ENCODE measurements at regions not wholly inside any gene's neighbourhood (a gene's known extent, or its start where the extent isn't known, plus 50 kb on each side); places are given as distances from the start of the nearest gene placed in this dataset.

GRCh38 chr16:11408216-11408615 is 63.0 kb downstream of the RMI2 start:
- H2AFZ ChIP-seq (ENCODE audit: low read length) = no peak overlapping the region
- H3K27me3 ChIP-seq (replicated peaks; ENCODE audit: insufficient read depth, low read length) = no peaks in the 10 kb centered on the region
- no peaks in the 10 kb centered on the region for H3K36me3 ChIP-seq (replicated peaks; ENCODE audit: insufficient read depth, low read length)
- TF ChIP-seq EZH2phosphoT487 (IDR thresholded peaks at IDR 0.05; ENCODE audit: low read length) (no peak), EZH2 (optimal IDR thresholded peaks at IDR 0.05; ENCODE audit: low read depth, low read length) (no peak), CTCF (IDR thresholded peaks at IDR 0.05; ENCODE audit: low read length) (no peak)
- H3F3A ChIP-seq (ENCODE audit: insufficient read depth, low read length) = no peaks in the 10 kb centered on the region
- H3K4me2 ChIP-seq (ENCODE audit: low read depth, low read length) = no peak overlapping the region
- H3K79me2 ChIP-seq (ENCODE audit: low read length) = no peaks in the 10 kb centered on the region
- H4K20me1 ChIP-seq (ENCODE audit: insufficient read depth, low read length) = no peaks in the 10 kb centered on the region
- H3K9me2 ChIP-seq (replicated peaks; ENCODE audit: insufficient read depth, low read length) = no peaks in the 10 kb centered on the region
- no peak for DNase-seq
- H3K9me3 ChIP-seq (replicated peaks; ENCODE audit: insufficient read depth, low read length) = no peaks in the 10 kb centered on the region
- H3K27ac ChIP-seq (ENCODE audit: low read length) = no peak overlapping the region
- no peak overlapping the region for H3K4me3 ChIP-seq (ENCODE audit: low read length)
- no peak overlapping the region for H3K9ac ChIP-seq (ENCODE audit: low read length)
- H3K4me1 ChIP-seq (ENCODE audit: low read length) = no peaks in the 10 kb centered on the region

- TF ChIP-seq EZH2 (optimal IDR thresholded peaks at IDR 0.05; ENCODE audit: low read depth, low read length) (no peak), EZH2phosphoT487 (IDR thresholded peaks at IDR 0.05; ENCODE audit: low read length) (no peak), CTCF (IDR thresholded peaks at IDR 0.05; ENCODE audit: low read length) (no peak)
- H3K9me3 ChIP-seq (replicated peaks; ENCODE audit: insufficient read depth, low read length) = no peaks in the 10 kb centered on the region
- H3K79me2 ChIP-seq (ENCODE audit: low read length) = no peaks in the 10 kb centered on the region
- no peaks in the 10 kb centered on the region for H3K36me3 ChIP-seq (replicated peaks; ENCODE audit: insufficient read depth, low read length)
- H3K4me2 ChIP-seq (ENCODE audit: low read depth, low read length) = no peak overlapping the region
- H3K4me1 ChIP-seq (ENCODE audit: low read length) = no peaks in the 10 kb centered on the region
- no peaks in the 10 kb centered on the region for H3K27me3 ChIP-seq (replicated peaks; ENCODE audit: insufficient read depth, low read length)
- no peak overlapping the region for H3K4me3 ChIP-seq (ENCODE audit: low read length)
- H4K20me1 ChIP-seq (ENCODE audit: insufficient read depth, low read length) = no peaks in the 10 kb centered on the region
- DNase-seq = no peak
- no peak overlapping the region for H3K9ac ChIP-seq (ENCODE audit: low read length)
- no peaks in the 10 kb centered on the region for H3F3A ChIP-seq (ENCODE audit: insufficient read depth, low read length)
- no peak overlapping the region for H2AFZ ChIP-seq (ENCODE audit: low read length)
- H3K27ac ChIP-seq (ENCODE audit: low read length) = no peak overlapping the region
- no peaks in the 10 kb centered on the region for H3K9me2 ChIP-seq (replicated peaks; ENCODE audit: insufficient read depth, low read length)
Measured at GRCh38 chr16:11409398-11409797, 64.1 kb downstream of the RMI2 start.

- no peaks in the 10 kb centered on the region for H4K20me1 ChIP-seq (ENCODE audit: insufficient read depth, low read length)
- H3K27me3 ChIP-seq (replicated peaks; ENCODE audit: insufficient read depth, low read length) = no peaks in the 10 kb centered on the region
- no peak overlapping the region for H3K27ac ChIP-seq (ENCODE audit: low read length)
- H3K4me1 ChIP-seq (ENCODE audit: low read length) = no peaks in the 10 kb centered on the region
- no peaks in the 10 kb centered on the region for H3K9me2 ChIP-seq (replicated peaks; ENCODE audit: insufficient read depth, low read length)
- no peak overlapping the region for H3K4me2 ChIP-seq (ENCODE audit: low read depth, low read length)
- no peak overlapping the region for H2AFZ ChIP-seq (ENCODE audit: low read length)
- TF ChIP-seq EZH2 (optimal IDR thresholded peaks at IDR 0.05; ENCODE audit: low read depth, low read length) = no peak
- TF ChIP-seq EZH2phosphoT487 (IDR thresholded peaks at IDR 0.05; ENCODE audit: low read length) = no peak
- H3K9me3 ChIP-seq (replicated peaks; ENCODE audit: insufficient read depth, low read length) = no peaks in the 10 kb centered on the region
- no peaks in the 10 kb centered on the region for H3K79me2 ChIP-seq (ENCODE audit: low read length)
- no peaks in the 10 kb centered on the region for H3F3A ChIP-seq (ENCODE audit: insufficient read depth, low read length)
- no peaks in the 10 kb centered on the region for H3K36me3 ChIP-seq (replicated peaks; ENCODE audit: insufficient read depth, low read length)
- no peak overlapping the region for H3K4me3 ChIP-seq (ENCODE audit: low read length)
- H3K9ac ChIP-seq (ENCODE audit: low read length) = no peak overlapping the region
- DNase-seq = no peak
Measured at GRCh38 chr16:11410376-11411058, 65.3 kb downstream of the RMI2 start.

- TF ChIP-seq EZH2phosphoT487 (IDR thresholded peaks at IDR 0.05; ENCODE audit: low read length) (no peak), EZH2 (optimal IDR thresholded peaks at IDR 0.05; ENCODE audit: low read depth, low read length) (no peak), CTCF (IDR thresholded peaks at IDR 0.05; ENCODE audit: low read length) (no peak)
- H3F3A ChIP-seq (ENCODE audit: insufficient read depth, low read length) = no peaks in the 10 kb centered on the region
- DNase-seq = no peak
- H2AFZ ChIP-seq (ENCODE audit: low read length) = no peak overlapping the region
- H3K9me2 ChIP-seq (replicated peaks; ENCODE audit: insufficient read depth, low read length) = no peaks in the 10 kb centered on the region
- H3K4me3 ChIP-seq (ENCODE audit: low read length) = no peak overlapping the region
- H3K4me2 ChIP-seq (ENCODE audit: low read depth, low read length) = no peak overlapping the region
- H3K4me1 ChIP-seq (ENCODE audit: low read length) = no peaks in the 10 kb centered on the region
- no peak overlapping the region for H3K27ac ChIP-seq (ENCODE audit: low read length)
- no peaks in the 10 kb centered on the region for H3K27me3 ChIP-seq (replicated peaks; ENCODE audit: insufficient read depth, low read length)
- H3K9me3 ChIP-seq (replicated peaks; ENCODE audit: insufficient read depth, low read length) = no peaks in the 10 kb centered on the region
- H3K79me2 ChIP-seq (ENCODE audit: low read length) = no peaks in the 10 kb centered on the region
- no peaks in the 10 kb centered on the region for H4K20me1 ChIP-seq (ENCODE audit: insufficient read depth, low read length)
- no peak overlapping the region for H3K9ac ChIP-seq (ENCODE audit: low read length)
- H3K36me3 ChIP-seq (replicated peaks; ENCODE audit: insufficient read depth, low read length) = no peaks in the 10 kb centered on the region
Measured at GRCh38 chr16:11411059-11411550, 65.8 kb downstream of the RMI2 start.

Data from MM.1S (cell line).